K562 (cell line): ENCODE measurements at regions not wholly inside any gene's neighbourhood (a gene's known extent, or its start where the extent isn't known, plus 50 kb on each side); places are given as distances from the start of the nearest gene placed in this dataset.

Source experiments
- ATAC-seq: fragments of 200-7000 bp; cut with Tn5 transposase; 3 replicates; pipeline ENCODE4 v1.9.1; 2020; ENCODE audit warnings: moderate library complexity
- BruUV-seq: library from RNA; stranded (reverse); fragments of 400-500 nt; replicated peaks from 2 replicates; lab custom pipeline; 2021; lab: Mats Ljungman, UMichigan
- CTCF ChIA-PET: fragments of 300-600 bp; formaldehyde crosslinking; extraction: SDS; loops from one replicate; lab custom pipeline; 2021; ENCODE audit warnings: low intra/inter-chr PET ratio; lab: Yijun Ruan, JAX
- POLR2A ChIA-PET: fragments of 300-600, 350-650 bp; sonication (Branson Sonifier 250); formaldehyde crosslinking; extraction: SDS; loops from one replicate; lab custom pipeline; 2021; ENCODE audit warnings: antibody characterized with exemption, inconsistent platforms; lab: Yijun Ruan, JAX
- DNase-seq, 4 experiments: peaks; one replicate each; pipeline versions ENCODE4 v3.0.0 to v3.0.0-alpha.2; 2011 to 2018; ENCODE audit warnings: low spot score in 3 of 4, mixed read lengths in 3 of 4; ENCODE audit errors: extremely low read depth in 1 of 4
- FAIRE-seq: peaks from 2 replicates; lab custom pipeline; 2011; peaks lifted over from hg19 to GRCh38; lab: Jason Lieb, UNC
- H2AFZ ChIP-seq: 2 replicates; pipeline ENCODE4 v1.6.0; 2011; ENCODE audit warnings: low read depth, low read length, control low read depth, inconsistent platforms
- H3K27ac ChIP-seq: fragments of 200-600 bp; 3 replicates; pipeline ENCODE4 v1.8.0; 2011; ENCODE audit warnings: low read depth, mild to moderate bottlenecking, control low read depth, inconsistent platforms, low read length, moderate library complexity, mixed read lengths; ENCODE audit errors: extremely low read depth
- H3K27me3 ChIP-seq, 2 experiments: fragments of 300-600 bp in 1 of 2; 2 replicates in 1 of 2; 3 replicates in 1 of 2; pipeline versions ENCODE4 v1.6.0 to v1.8.0; 2011; ENCODE audit warnings: inconsistent platforms in 2 of 2, low read length in 2 of 2, mild to moderate bottlenecking in 1 of 2, mixed read lengths in 1 of 2, moderate library complexity in 1 of 2; ENCODE audit not compliant: control insufficient read depth in 2 of 2, insufficient read depth in 2 of 2
- H3K36me3 ChIP-seq: fragments of 300-600 bp; 3 replicates; pipeline ENCODE4 v1.8.0; 2011; ENCODE audit warnings: mild to moderate bottlenecking, low read length, inconsistent platforms; ENCODE audit not compliant: control insufficient read depth, insufficient read depth
- H3K4me1 ChIP-seq, 2 experiments: fragments of 200-600 bp in 1 of 2; replicated peaks in 1 of 2; 2 replicates in 1 of 2; 3 replicates in 1 of 2; pipeline versions ENCODE4 v1.5.1 to v1.8.0; 2011; ENCODE audit warnings: inconsistent platforms in 2 of 2, low read length in 2 of 2, mild to moderate bottlenecking in 1 of 2, mixed read lengths in 1 of 2, moderate library complexity in 1 of 2; ENCODE audit not compliant: control insufficient read depth in 2 of 2, insufficient read depth in 2 of 2
- H3K4me2 ChIP-seq: 2 replicates; pipeline ENCODE4 v1.6.1; 2011; ENCODE audit warnings: low read length, control low read depth, inconsistent platforms, mixed read lengths; ENCODE audit not compliant: insufficient read depth
- H3K4me3 ChIP-seq: fragments of 200-600 bp; sonication (generic), shearing (Covaris generic); 2 replicates; pipeline ENCODE4 v1.5.1; 2016; ENCODE audit warnings: control low read depth, inconsistent platforms
- H3K79me2 ChIP-seq: fragments of 200-600 bp; 3 replicates; pipeline ENCODE4 v1.8.0; 2011; ENCODE audit warnings: low read length, inconsistent platforms; ENCODE audit not compliant: control insufficient read depth, insufficient read depth
- H3K9ac ChIP-seq, 2 experiments: 2 replicates each; pipeline versions ENCODE4 v1.6.0 to v1.6.1; 2011; ENCODE audit warnings: low read depth in 2 of 2, low read length in 2 of 2, control low read depth in 1 of 2, inconsistent platforms in 1 of 2, mild to moderate bottlenecking in 1 of 2, mixed read lengths in 1 of 2; ENCODE audit not compliant: insufficient read depth in 1 of 2
- H3K9me1 ChIP-seq: one replicate; pipeline ENCODE4 v1.6.0; 2011; ENCODE audit warnings: inconsistent platforms, mild to moderate bottlenecking, low read length, moderate library complexity; ENCODE audit not compliant: control insufficient read depth, insufficient read depth
- H3K9me3 ChIP-seq: replicated peaks from 2 replicates; pipeline ENCODE4 v1.5.1; 2011; ENCODE audit warnings: low read depth, low read length, inconsistent platforms; ENCODE audit not compliant: control insufficient read depth, insufficient read depth
- H4K20me1 ChIP-seq: replicated peaks from 2 replicates; pipeline ENCODE4 v1.6.1; 2011; ENCODE audit warnings: low read length, inconsistent platforms, mixed read lengths; ENCODE audit not compliant: control insufficient read depth, insufficient read depth
- CC2D1A ChIP-seq: fragments of 450-650 bp; IDR thresholded peaks from 2 replicates; pipeline ENCODE4 v1.6.1; 2017; ENCODE audit warnings: mild to moderate bottlenecking
- E2F6 ChIP-seq, 2 experiments: IDR thresholded peaks; 2 replicates each; pipeline ENCODE4 v1.6.1; 2011; ENCODE audit warnings: borderline replicate concordance in 1 of 2, control low read depth in 1 of 2, low read depth in 1 of 2, low read length in 1 of 2, mild to moderate bottlenecking in 1 of 2, mixed read lengths in 1 of 2, moderate library complexity in 1 of 2; ENCODE audit not compliant: insufficient read depth in 1 of 2, insufficient read length in 1 of 2, poor library complexity in 1 of 2, severe bottlenecking in 1 of 2; ENCODE audit errors: extremely low read depth in 1 of 2
- ELF2 ChIP-seq: fragments of 250-450 bp; sonication (Bioruptor Pico); IDR thresholded peaks from 2 replicates; pipeline ENCODE4 v1.5.0; 2021; ENCODE audit warnings: mild to moderate bottlenecking
- ETS1 ChIP-seq: conservative IDR thresholded peaks from 2 replicates; pipeline ENCODE4 v1.6.1; 2011; ENCODE audit warnings: low read depth, mild to moderate bottlenecking, low read length; ENCODE audit not compliant: control insufficient read depth
- EZH2 ChIP-seq: IDR thresholded peaks from 2 replicates; pipeline ENCODE4 v1.6.1; 2012; ENCODE audit warnings: low read depth, mild to moderate bottlenecking, inconsistent platforms, low read length, borderline replicate concordance
- MBD1 ChIP-seq: fragments of 250-450 bp; sonication (Bioruptor Pico); IDR thresholded peaks from 2 replicates; pipeline ENCODE4 v1.8.0; 2022; ENCODE audit warnings: inconsistent platforms
- MECOM ChIP-seq: fragments of 250-450 bp; sonication (Bioruptor Pico); IDR thresholded peaks from 2 replicates; pipeline ENCODE4 v1.8.0; 2022; ENCODE audit warnings: inconsistent platforms
- TCF7L2 ChIP-seq: fragments of 150-350 bp; IDR thresholded peaks from 2 replicates; pipeline ENCODE4 v1.6.1; 2016; ENCODE audit warnings: low read depth, mild to moderate bottlenecking, low read length, moderate library complexity
- TCFL5 ChIP-seq: fragments of 250-450 bp; sonication (Bioruptor Pico); conservative IDR thresholded peaks from 2 replicates; pipeline ENCODE4 v1.6.1; 2021; ENCODE audit warnings: mild to moderate bottlenecking, moderate library complexity, matching md5 sums
- TFAM ChIP-seq: fragments of 250-450 bp; sonication (Bioruptor Pico); conservative IDR thresholded peaks from 2 replicates; pipeline ENCODE4 v1.5.0; 2021; ENCODE audit warnings: mild to moderate bottlenecking, moderate library complexity
- ZBTB7A ChIP-seq: IDR thresholded peaks from 2 replicates; pipeline ENCODE4 v1.6.1; 2011; ENCODE audit warnings: low read depth, mild to moderate bottlenecking, low read length, moderate library complexity, borderline replicate concordance; ENCODE audit not compliant: control insufficient read depth
- ZFPM2 ChIP-seq: fragments of 250-450 bp; sonication (Bioruptor Pico); IDR thresholded peaks from 2 replicates; pipeline ENCODE4 v1.5.1; 2022; ENCODE audit warnings: mild to moderate bottlenecking
- ZNF41 ChIP-seq: fragments of 250-450 bp; sonication (Bioruptor Pico); conservative IDR thresholded peaks from 2 replicates; pipeline ENCODE4 v1.4.0; 2020; ENCODE audit warnings: mild to moderate bottlenecking
- WGBS: fragments of 100-300 bp; shearing (Covaris generic); methylation state at CpG from one replicate; pipeline ENCODE4 v1.1.6; 2016; ENCODE audit warnings: low coverage, mixed read lengths; ENCODE audit not compliant: insufficient coverage; ENCODE audit errors: missing lambda C conversion rate; 5-methylcytosine and 5-hydroxymethylcytosine counted together
- in situ Hi-C: fragments of 300-500 bp; cut with MboI; formaldehyde crosslinking; loops from 4 replicates; pipeline ENCODE4 v1.15.0; 2018; ENCODE audit warnings: inconsistent platforms, mixed read lengths
- intact Hi-C: fragments of 100-400 bp; cut with micrococcal nuclease; formaldehyde crosslinking; loops from 2 replicates; pipeline ENCODE4 v1.14.2; 2022

GRCh38 chr7:40918701-40919271 is 784.0 kb downstream of the SUGCT start (continued):
- TF ChIP-seq E2F6 (IDR thresholded peaks at IDR 0.05; ENCODE audit: borderline replicate concordance in 1 of 2, extremely low read depth in 1 of 2, insufficient read depth in 1 of 2, insufficient read length in 1 of 2, low read depth in 1 of 2, low read length in 1 of 2, poor library complexity in 1 of 2, severe bottlenecking in 1 of 2): no peak
- no peak for TF ChIP-seq ELF2 (CRISPR knock-in tag)
- no peak for TF ChIP-seq ZBTB7A

- Histone ChIP-seq H4K20me1 (no peaks in the 10 kb centered on the region), H3K9me3 (no peaks in the 10 kb centered on the region), H3K9ac (no peak overlapping the region), H3K4me2 (no peak overlapping the region), H3K36me3 (no peaks in the 10 kb centered on the region), H3K4me1 (no peaks in the 10 kb centered on the region), H3K4me3 (no peak overlapping the region), H3K9me1 (no peaks in the 10 kb centered on the region), H3K27me3 (no peaks in the 10 kb centered on the region), H3K79me2 (no peaks in the 10 kb centered on the region)
- WGBS: 0% methylated on average over 2 of the region's 2 CpGs
- CTCF ChIA-PET: no interaction called here
- intact Hi-C loops: no loop called here
- FAIRE-seq: no peak
- in situ Hi-C loops: no loop called here
- no peak for ATAC-seq
- TF ChIP-seq CC2D1A: no peak
- TF ChIP-seq ZNF41 (CRISPR knock-in tag): no peak
- no peak for TF ChIP-seq ETS1
- no peak for TF ChIP-seq ZFPM2 (CRISPR knock-in tag)
- TF ChIP-seq MECOM: no peak
- TF ChIP-seq MBD1 (CRISPR knock-in tag): no peak
- TF ChIP-seq EZH2: no peak
- TF ChIP-seq TCF7L2: no peak
- no peak for TF ChIP-seq TCFL5 (CRISPR knock-in tag)
- TF ChIP-seq TFAM: no peak
- TF ChIP-seq, all 486 proteins: peak for 0
- no TSS peak for BruUV-seq
- DNase-seq: no peak
- POLR2A ChIA-PET: no interaction called here
- no peak overlapping the region for H3K27ac ChIP-seq
- H2AFZ ChIP-seq: no peak overlapping the region
Measured at GRCh38 chr7:40916813-40917212, 782.0 kb downstream of the SUGCT start.
